HepG2 (cell line): ENCODE measurements at regions not wholly inside any gene's neighbourhood (a gene's known extent, or its start where the extent isn't known, plus 50 kb on each side); places are given as distances from the start of the nearest gene placed in this dataset.

Experiments used
- ARNT2 ChIP-seq: sonication (generic); formaldehyde crosslinking; IDR thresholded peaks from 2 replicates; pipeline ENCODE4 v1.8.0; 2022; ENCODE audit warnings: mild to moderate bottlenecking, low read depth, missing genetic modification reagents, moderate library complexity
- ATF3 ChIP-seq: sonication (generic); formaldehyde crosslinking; IDR thresholded peaks from 2 replicates; pipeline ENCODE4 v1.4.0; 2020; ENCODE audit warnings: missing genetic modification reagents
- HCFC1 ChIP-seq: fragments of 150-350 bp; IDR thresholded peaks from 2 replicates; pipeline ENCODE4 v1.6.1; 2014; ENCODE audit warnings: low read depth, low read length
- MTF1 ChIP-seq: sonication (generic); formaldehyde crosslinking; IDR thresholded peaks from 2 replicates; pipeline ENCODE4 v1.5.0; 2020; ENCODE audit warnings: missing genetic modification reagents
- RBAK ChIP-seq: sonication (generic); formaldehyde crosslinking; IDR thresholded peaks from 2 replicates; pipeline ENCODE4 v1.5.1; 2020; ENCODE audit warnings: mild to moderate bottlenecking, missing genetic modification reagents
- RELA ChIP-seq: sonication (generic); formaldehyde crosslinking; IDR thresholded peaks from 2 replicates; pipeline ENCODE4 v1.4.0; 2020; ENCODE audit warnings: missing genetic modification reagents
- RFX5 ChIP-seq: IDR thresholded peaks from 2 replicates; pipeline ENCODE4 v1.6.1; 2011; ENCODE audit warnings: low read depth, low read length, improper control_type of control experiment
- SMARCE1 ChIP-seq: fragments of 450-650 bp; IDR thresholded peaks from 2 replicates; pipeline ENCODE4 v1.6.1; 2017; ENCODE audit warnings: borderline replicate concordance
- ZMYM3 ChIP-seq: sonication (generic); formaldehyde crosslinking; IDR thresholded peaks from 2 replicates; pipeline ENCODE4 v1.5.1; 2020; ENCODE audit warnings: mild to moderate bottlenecking, missing genetic modification reagents
- TF ChIP-seq, protein P1 (sequence below), 2 experiments: sonication (generic) in 1 of 2; formaldehyde crosslinking in 1 of 2; IDR thresholded peaks; 2 replicates each; pipeline versions ENCODE4 v1.5.1 to v1.6.1; 2011 to 2020; ENCODE audit warnings: borderline replicate concordance in 1 of 2, low read depth in 1 of 2, low read length in 1 of 2, mild to moderate bottlenecking in 1 of 2, missing genetic modification reagents in 1 of 2, moderate library complexity in 1 of 2
- TF ChIP-seq, protein P2 (sequence below): sonication (generic); formaldehyde crosslinking; conservative IDR thresholded peaks from 2 replicates; pipeline ENCODE4 v1.4.0; 2020; ENCODE audit warnings: missing genetic modification reagents

- TF ChIP-seq MTF1 (CRISPR knock-in tag) (no peak), ARNT2 (CRISPR knock-in tag) (no peak), ATF3 (no peak), RELA (CRISPR knock-in tag) (no peak), HCFC1 (no peak), SMARCE1 (no peak), RFX5 (no peak), RBAK (no peak), ZMYM3 (CRISPR knock-in tag) (no peak)
- TF ChIP-seq, protein P1, sequence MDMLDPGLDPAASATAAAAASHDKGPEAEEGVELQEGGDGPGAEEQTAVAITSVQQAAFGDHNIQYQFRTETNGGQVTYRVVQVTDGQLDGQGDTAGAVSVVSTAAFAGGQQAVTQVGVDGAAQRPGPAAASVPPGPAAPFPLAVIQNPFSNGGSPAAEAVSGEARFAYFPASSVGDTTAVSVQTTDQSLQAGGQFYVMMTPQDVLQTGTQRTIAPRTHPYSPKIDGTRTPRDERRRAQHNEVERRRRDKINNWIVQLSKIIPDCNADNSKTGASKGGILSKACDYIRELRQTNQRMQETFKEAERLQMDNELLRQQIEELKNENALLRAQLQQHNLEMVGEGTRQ (IDR thresholded peaks at IDR 0.05; ENCODE audit: low read depth, low read length) = no peak
- TF ChIP-seq, protein P1 (CRISPR knock-in tag; IDR thresholded peaks at IDR 0.05; ENCODE audit: borderline replicate concordance) = no peak
- TF ChIP-seq, protein P2, sequence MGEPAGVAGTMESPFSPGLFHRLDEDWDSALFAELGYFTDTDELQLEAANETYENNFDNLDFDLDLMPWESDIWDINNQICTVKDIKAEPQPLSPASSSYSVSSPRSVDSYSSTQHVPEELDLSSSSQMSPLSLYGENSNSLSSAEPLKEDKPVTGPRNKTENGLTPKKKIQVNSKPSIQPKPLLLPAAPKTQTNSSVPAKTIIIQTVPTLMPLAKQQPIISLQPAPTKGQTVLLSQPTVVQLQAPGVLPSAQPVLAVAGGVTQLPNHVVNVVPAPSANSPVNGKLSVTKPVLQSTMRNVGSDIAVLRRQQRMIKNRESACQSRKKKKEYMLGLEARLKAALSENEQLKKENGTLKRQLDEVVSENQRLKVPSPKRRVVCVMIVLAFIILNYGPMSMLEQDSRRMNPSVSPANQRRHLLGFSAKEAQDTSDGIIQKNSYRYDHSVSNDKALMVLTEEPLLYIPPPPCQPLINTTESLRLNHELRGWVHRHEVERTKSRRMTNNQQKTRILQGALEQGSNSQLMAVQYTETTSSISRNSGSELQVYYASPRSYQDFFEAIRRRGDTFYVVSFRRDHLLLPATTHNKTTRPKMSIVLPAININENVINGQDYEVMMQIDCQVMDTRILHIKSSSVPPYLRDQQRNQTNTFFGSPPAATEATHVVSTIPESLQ (CRISPR knock-in tag) = no peak
Measured at GRCh38 chr2:126764686-126765265, 108.8 kb downstream of the GYPC start.
